MG63 (cell line): ENCODE measurements at regions not wholly inside any gene's neighbourhood (a gene's known extent, or its start where the extent isn't known, plus 50 kb on each side); places are given as distances from the start of the nearest gene placed in this dataset.

Experiments used
- DNase-seq: peaks from one replicate; pipeline ENCODE4 v3.0.0-alpha.2; 2020
- H3K27me3 ChIP-seq: fragments of 250-450 bp; sonication (Bioruptor Pico); 2 replicates; pipeline ENCODE4 v1.5.1; 2020; ENCODE audit warnings: mild to moderate bottlenecking, moderate library complexity
- H3K36me3 ChIP-seq: fragments of 250-450 bp; sonication (Bioruptor Pico); 2 replicates; pipeline ENCODE4 v1.5.1; 2020; ENCODE audit warnings: mild to moderate bottlenecking, moderate library complexity
- H3K4me3 ChIP-seq: fragments of 250-450 bp; sonication (Bioruptor Pico); 2 replicates; pipeline ENCODE4 v1.5.1; 2020; ENCODE audit warnings: mild to moderate bottlenecking, moderate library complexity
- H3K9me3 ChIP-seq: fragments of 250-450 bp; sonication (Bioruptor Pico); 2 replicates; pipeline ENCODE4 v1.5.1; 2020; ENCODE audit warnings: mild to moderate bottlenecking, moderate library complexity

- Histone ChIP-seq H3K4me3 (no peak overlapping the region), H3K36me3 (peaks cover 25% of the 10 kb centered on the region)
Observed at GRCh38 chr12:124482901-124483799, 84.3 kb downstream of the NCOR2 start.

GRCh38 chr12:124482567-124482893 is 84.9 kb downstream of the NCOR2 start:
- no peak overlapping the region for H3K4me3 ChIP-seq
- no peaks in the 10 kb centered on the region for H3K9me3 ChIP-seq
- DNase-seq, result no peak
- no peaks in the 10 kb centered on the region for H3K27me3 ChIP-seq
- peaks cover 31% of the 10 kb centered on the region for H3K36me3 ChIP-seq

More at GRCh38 chr12:124482901-124483799, 84.3 kb downstream of the NCOR2 start:
- Histone ChIP-seq H3K9me3 (no peaks in the 10 kb centered on the region), H3K27me3 (no peaks in the 10 kb centered on the region)
- no peak for DNase-seq

- Histone ChIP-seq H3K36me3 (peaks cover 37% of the 10 kb centered on the region), H3K27me3 (no peaks in the 10 kb centered on the region), H3K9me3 (no peaks in the 10 kb centered on the region), H3K4me3 (no peak overlapping the region)
- no peak for DNase-seq
Observed at GRCh38 chr12:124481772-124482566, 85.4 kb downstream of the NCOR2 start.

GRCh38 chr12:124481257-124481750 is 86.1 kb downstream of the NCOR2 start:
- H3K36me3 ChIP-seq, result peaks cover 42% of the 10 kb centered on the region
- DNase-seq, result no peak
- no peaks in the 10 kb centered on the region for H3K27me3 ChIP-seq

GRCh38 chr12:124480469-124481256 is 86.7 kb downstream of the NCOR2 start:
- peak; percentile 39 for DNase-seq
- H3K4me3 ChIP-seq, result no peak overlapping the region
- no peaks in the 10 kb centered on the region for H3K27me3 ChIP-seq
- peaks cover 49% of the 10 kb centered on the region for H3K36me3 ChIP-seq
- no peaks in the 10 kb centered on the region for H3K9me3 ChIP-seq

More at GRCh38 chr12:124481257-124481750, 86.1 kb downstream of the NCOR2 start:
- Histone ChIP-seq H3K4me3 (no peak overlapping the region), H3K9me3 (no peaks in the 10 kb centered on the region)

- Histone ChIP-seq H3K36me3 (peaks cover 50% of the 10 kb centered on the region), H3K9me3 (no peaks in the 10 kb centered on the region), H3K4me3 (no peak overlapping the region), H3K27me3 (no peaks in the 10 kb centered on the region)
- DNase-seq, result no peak
Observed at GRCh38 chr12:124479680-124480468, 87.5 kb downstream of the NCOR2 start.

- peaks cover 53% of the 10 kb centered on the region for H3K36me3 ChIP-seq
- H3K27me3 ChIP-seq, result no peaks in the 10 kb centered on the region
- DNase-seq, result no peak
- H3K9me3 ChIP-seq, result no peaks in the 10 kb centered on the region; the same call in 1 of the 2 replicates
- no peak overlapping the region for H3K4me3 ChIP-seq
Observed at GRCh38 chr12:124478985-124479645, 88.3 kb downstream of the NCOR2 start.

- H3K27me3 ChIP-seq, result no peaks in the 10 kb centered on the region
- no peak for DNase-seq
- H3K9me3 ChIP-seq, result peaks cover 4% of the 10 kb centered on the region; the same call in 1 of the 2 replicates
- H3K4me3 ChIP-seq, result no peak overlapping the region
- peaks cover 60% of the 10 kb centered on the region for H3K36me3 ChIP-seq
Observed at GRCh38 chr12:124478416-124478815, 89.0 kb downstream of the NCOR2 start.

- no peak for DNase-seq
- peaks cover 68% of the 10 kb centered on the region for H3K36me3 ChIP-seq
Observed at GRCh38 chr12:124477107-124477915, 90.1 kb downstream of the NCOR2 start.

GRCh38 chr12:124476011-124476400 is 91.4 kb downstream of the NCOR2 start:
- Histone ChIP-seq H3K4me3 (no peak overlapping the region), H3K27me3 (no peaks in the 10 kb centered on the region), H3K9me3 (peaks cover 7% of the 10 kb centered on the region), H3K36me3 (peaks cover 81% of the 10 kb centered on the region)
- DNase-seq, result no peak

More at GRCh38 chr12:124477107-124477915, 90.1 kb downstream of the NCOR2 start:
- no peaks in the 10 kb centered on the region for H3K27me3 ChIP-seq
- H3K9me3 ChIP-seq, result peaks cover 7% of the 10 kb centered on the region
- no peak overlapping the region for H3K4me3 ChIP-seq

- no peak for DNase-seq
- Histone ChIP-seq H3K27me3 (no peaks in the 10 kb centered on the region), H3K36me3 (peaks cover 86% of the 10 kb centered on the region), H3K4me3 (no peak overlapping the region), H3K9me3 (peaks cover 7% of the 10 kb centered on the region)
Observed at GRCh38 chr12:124475295-124476010, 92.0 kb downstream of the NCOR2 start.

GRCh38 chr12:124474709-124475108 is 92.7 kb downstream of the NCOR2 start:
- peaks cover 87% of the 10 kb centered on the region for H3K36me3 ChIP-seq
- no peak for DNase-seq
- no peak overlapping the region for H3K4me3 ChIP-seq
- H3K9me3 ChIP-seq, result peaks cover 7% of the 10 kb centered on the region
- no peaks in the 10 kb centered on the region for H3K27me3 ChIP-seq

GRCh38 chr12:124472690-124473279 is 94.6 kb downstream of the NCOR2 start:
- Histone ChIP-seq H3K27me3 (no peaks in the 10 kb centered on the region), H3K4me3 (no peak overlapping the region), H3K9me3 (peaks cover 14% of the 10 kb centered on the region), H3K36me3 (peaks cover 84% of the 10 kb centered on the region)
- no peak for DNase-seq

- Histone ChIP-seq H3K4me3 (no peak overlapping the region), H3K27me3 (no peaks in the 10 kb centered on the region), H3K36me3 (peaks cover 75% of the 10 kb centered on the region), H3K9me3 (peaks cover 14% of the 10 kb centered on the region)
- DNase-seq, result no peak
Observed at GRCh38 chr12:124471828-124472227, 95.6 kb downstream of the NCOR2 start.
